ENCODE measurements at regions not wholly inside any gene's neighbourhood (a gene's known extent, or its start where the extent isn't known, plus 50 kb on each side); places are given as distances from the start of the nearest gene placed in this dataset.

- Histone ChIP-seq H3K27ac (ENCODE audit: low read depth, low read length) (no peak overlapping the region), H3K4me1 (ENCODE audit: control insufficient read depth, low read length) (no peaks in the 10 kb centered on the region), H3K36me3 (ENCODE audit: control insufficient read depth, low read length) (no peaks in the 10 kb centered on the region), H4K20me1 (ENCODE audit: control insufficient read depth, insufficient read depth, low read depth, low read length) (no peaks in the 10 kb centered on the region), H3K9me3 (ENCODE audit: control insufficient read depth, insufficient read depth, low read length) (no peaks in the 10 kb centered on the region; the same call in 1 of the 2 replicates), H3K9me2 (replicated peaks; ENCODE audit: control insufficient read depth, low read length) (no peaks in the 10 kb centered on the region), H3K4me2 (ENCODE audit: low read length) (no peak overlapping the region), H3K79me2 (ENCODE audit: control insufficient read depth, low read length) (no peaks in the 10 kb centered on the region), H3F3A (ENCODE audit: control insufficient read depth, insufficient read depth) (no peaks in the 10 kb centered on the region), H3K4me3 (ENCODE audit: low read length) (no peak overlapping the region), H3K27me3 (ENCODE audit: control insufficient read depth, low read length) (no peaks in the 10 kb centered on the region)
- TF ChIP-seq EZH2phosphoT487 (IDR thresholded peaks at IDR 0.05; ENCODE audit: borderline replicate concordance, low read length) (no peak), CTCF (IDR thresholded peaks at IDR 0.05; ENCODE audit: low read depth, low read length, poor library complexity, severe bottlenecking) (no peak)
These were observed 94.3 kb upstream of the USP29 start for GRCh38 chr19:57025491-57025890.

DNA sequence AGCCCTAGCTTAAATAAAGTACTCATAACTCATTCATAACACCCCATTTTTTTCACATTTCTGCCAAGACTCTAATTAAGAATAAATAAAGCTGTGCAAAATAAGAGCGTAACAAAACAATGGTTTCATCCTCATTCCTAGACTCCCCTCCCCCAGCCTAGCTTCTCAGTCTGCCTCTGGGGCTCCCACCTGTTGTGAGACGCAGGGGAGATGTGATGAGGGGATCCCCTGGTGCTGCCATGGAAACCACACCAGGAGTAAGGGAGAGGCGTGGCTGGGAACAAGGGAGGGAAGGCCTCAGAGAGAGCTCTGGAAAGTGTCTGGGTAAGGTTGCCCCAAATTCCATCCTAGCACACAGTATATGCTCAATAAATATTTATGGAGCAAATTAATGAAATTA is 93.3 kb upstream of the USP29 start:
- Histone ChIP-seq H3K4me3 (ENCODE audit: low read length) (no peak overlapping the region), H3F3A (ENCODE audit: control insufficient read depth, insufficient read depth) (no peaks in the 10 kb centered on the region), H3K9me3 (ENCODE audit: control insufficient read depth, insufficient read depth, low read length) (no peaks in the 10 kb centered on the region; the same call in 1 of the 2 replicates), H3K9me2 (replicated peaks; ENCODE audit: control insufficient read depth, low read length) (no peaks in the 10 kb centered on the region), H3K27me3 (ENCODE audit: control insufficient read depth, low read length) (no peaks in the 10 kb centered on the region), H4K20me1 (ENCODE audit: control insufficient read depth, insufficient read depth, low read depth, low read length) (no peaks in the 10 kb centered on the region), H3K79me2 (ENCODE audit: control insufficient read depth, low read length) (no peaks in the 10 kb centered on the region), H3K4me2 (ENCODE audit: low read length) (no peak overlapping the region), H3K36me3 (ENCODE audit: control insufficient read depth, low read length) (no peaks in the 10 kb centered on the region), H3K4me1 (ENCODE audit: control insufficient read depth, low read length) (no peaks in the 10 kb centered on the region), H3K27ac (ENCODE audit: low read depth, low read length) (no peak overlapping the region)
- TF ChIP-seq CTCF (IDR thresholded peaks at IDR 0.05; ENCODE audit: low read depth, low read length, poor library complexity, severe bottlenecking), result no peak
- no peak for TF ChIP-seq EZH2phosphoT487 (IDR thresholded peaks at IDR 0.05; ENCODE audit: borderline replicate concordance, low read length)

- Histone ChIP-seq H3K36me3 (ENCODE audit: control insufficient read depth, low read length) (no peaks in the 10 kb centered on the region), H3K9me2 (replicated peaks; ENCODE audit: control insufficient read depth, low read length) (no peaks in the 10 kb centered on the region), H3K27me3 (ENCODE audit: control insufficient read depth, low read length) (no peaks in the 10 kb centered on the region), H3F3A (ENCODE audit: control insufficient read depth, insufficient read depth) (no peaks in the 10 kb centered on the region), H3K27ac (ENCODE audit: low read depth, low read length) (no peak overlapping the region), H3K4me2 (ENCODE audit: low read length) (no peak overlapping the region), H4K20me1 (ENCODE audit: control insufficient read depth, insufficient read depth, low read depth, low read length) (no peaks in the 10 kb centered on the region), H3K9me3 (ENCODE audit: control insufficient read depth, insufficient read depth, low read length) (no peaks in the 10 kb centered on the region; the same call in 1 of the 2 replicates), H3K4me1 (ENCODE audit: control insufficient read depth, low read length) (no peaks in the 10 kb centered on the region), H3K79me2 (ENCODE audit: control insufficient read depth, low read length) (no peaks in the 10 kb centered on the region), H3K4me3 (ENCODE audit: low read length) (no peak overlapping the region)
- TF ChIP-seq EZH2phosphoT487 (IDR thresholded peaks at IDR 0.05; ENCODE audit: borderline replicate concordance, low read length) (no peak), CTCF (IDR thresholded peaks at IDR 0.05; ENCODE audit: low read depth, low read length, poor library complexity, severe bottlenecking) (no peak)
These were observed 92.4 kb upstream of the USP29 start for GRCh38 chr19:57027360-57027759.
